ENCODE measurements at regions not wholly inside any gene's neighbourhood (a gene's known extent, or its start where the extent isn't known, plus 50 kb on each side); places are given as distances from the start of the nearest gene placed in this dataset.

DNA sequence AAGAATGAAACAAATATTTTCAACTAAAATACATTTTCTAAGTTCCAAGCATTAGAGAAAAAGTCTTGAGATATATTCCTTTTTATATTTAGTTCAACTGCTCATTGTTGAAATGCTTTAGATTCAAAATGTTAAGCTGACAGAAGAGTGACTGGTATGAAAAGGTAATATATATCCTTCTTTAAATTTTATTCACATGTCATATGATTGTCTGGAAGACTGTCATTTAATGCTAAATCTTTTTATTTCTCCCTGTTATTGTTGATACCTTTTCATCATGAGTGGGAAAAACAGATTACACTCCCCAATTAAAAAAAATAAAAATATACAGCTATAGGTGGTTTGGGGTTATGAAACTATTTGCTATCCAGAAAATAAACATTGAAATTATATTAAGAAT lies 965.4 kb downstream of the JRKL start:
- Mint-ChIP-seq H3K4me3 (no peak overlapping the region), H3K27me3 (ENCODE audit: low read depth) (no peaks in the 10 kb centered on the region), H3K27ac (no peak overlapping the region), H3K9me3 (no peaks in the 10 kb centered on the region; a peak in 1 of 5 replicates), H3K4me1 (peaks cover 13 to 20% of the 10 kb centered on the region in 2 experiments), H3K36me3 (ENCODE audit: insufficient read depth in 1 of 3, low read depth in 3 of 3) (no peaks in the 10 kb centered on the region)
- no peak overlapping the region for H2BK120ac ChIP-seq (ENCODE audit: low read depth, low read length, poor library complexity, severe bottlenecking)
- no peaks in the 10 kb centered on the region for H3K79me1 ChIP-seq (ENCODE audit: insufficient read depth, low read depth, low read length, poor library complexity, severe bottlenecking)
- no peaks in the 10 kb centered on the region for H3K23me2 ChIP-seq (ENCODE audit: insufficient read length, low read depth, low read length, poor library complexity, severe bottlenecking)
- DNase-seq = no peak
- H3K9ac ChIP-seq (ENCODE audit: extremely low read depth, insufficient read length, low read length) = no peak overlapping the region
- no peak overlapping the region for H4K5ac ChIP-seq (ENCODE audit: insufficient read length, low read depth, low read length)
- no peak overlapping the region for H3K4me2 ChIP-seq (ENCODE audit: insufficient read depth, insufficient read length, low read length)
- no peak overlapping the region for H3K23ac ChIP-seq (ENCODE audit: insufficient read length, low read depth, low read length)
- no peaks in the 10 kb centered on the region for H3K4me1 ChIP-seq (ENCODE audit: insufficient read depth, low read length)
- H3K18ac ChIP-seq (ENCODE audit: insufficient read length, low read depth, low read length) = no peak overlapping the region
- H2BK5ac ChIP-seq (ENCODE audit: insufficient read length, low read length) = no peak overlapping the region
- H3K79me2 ChIP-seq (ENCODE audit: insufficient read depth, low read length) = no peaks in the 10 kb centered on the region
- H3K56ac ChIP-seq (ENCODE audit: insufficient read length, low read depth, low read length) = no peak overlapping the region
- H3K14ac ChIP-seq (ENCODE audit: insufficient read depth, low read length) = no peak overlapping the region
- no peak overlapping the region for H2AFZ ChIP-seq (ENCODE audit: low read length)
- no peak overlapping the region for H2BK15ac ChIP-seq (ENCODE audit: low read depth, low read length)
- H2BK12ac ChIP-seq (ENCODE audit: insufficient read length, low read depth, low read length) = no peak overlapping the region
- H3K27ac ChIP-seq (ENCODE audit: insufficient read length, low read depth, low read length) = no peak overlapping the region
- no peaks in the 10 kb centered on the region for H4K20me1 ChIP-seq (ENCODE audit: control insufficient read depth, insufficient read depth, insufficient read length)
- TF ChIP-seq, protein P1, sequence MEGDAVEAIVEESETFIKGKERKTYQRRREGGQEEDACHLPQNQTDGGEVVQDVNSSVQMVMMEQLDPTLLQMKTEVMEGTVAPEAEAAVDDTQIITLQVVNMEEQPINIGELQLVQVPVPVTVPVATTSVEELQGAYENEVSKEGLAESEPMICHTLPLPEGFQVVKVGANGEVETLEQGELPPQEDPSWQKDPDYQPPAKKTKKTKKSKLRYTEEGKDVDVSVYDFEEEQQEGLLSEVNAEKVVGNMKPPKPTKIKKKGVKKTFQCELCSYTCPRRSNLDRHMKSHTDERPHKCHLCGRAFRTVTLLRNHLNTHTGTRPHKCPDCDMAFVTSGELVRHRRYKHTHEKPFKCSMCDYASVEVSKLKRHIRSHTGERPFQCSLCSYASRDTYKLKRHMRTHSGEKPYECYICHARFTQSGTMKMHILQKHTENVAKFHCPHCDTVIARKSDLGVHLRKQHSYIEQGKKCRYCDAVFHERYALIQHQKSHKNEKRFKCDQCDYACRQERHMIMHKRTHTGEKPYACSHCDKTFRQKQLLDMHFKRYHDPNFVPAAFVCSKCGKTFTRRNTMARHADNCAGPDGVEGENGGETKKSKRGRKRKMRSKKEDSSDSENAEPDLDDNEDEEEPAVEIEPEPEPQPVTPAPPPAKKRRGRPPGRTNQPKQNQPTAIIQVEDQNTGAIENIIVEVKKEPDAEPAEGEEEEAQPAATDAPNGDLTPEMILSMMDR (conservative IDR thresholded peaks at IDR 0.05) = no peak
- H3K27me3 ChIP-seq (ENCODE audit: insufficient read depth, low read length) = no peaks in the 10 kb centered on the region
- no peaks in the 10 kb centered on the region for H3K9me3 ChIP-seq (ENCODE audit: control insufficient read depth, low read depth, low read length)
- no peak overlapping the region for H4K8ac ChIP-seq (replicated peaks; ENCODE audit: insufficient read length, low read depth, low read length)
- no peak overlapping the region for H3T11ph ChIP-seq (ENCODE audit: low read length)
- no peak overlapping the region for H4K91ac ChIP-seq (ENCODE audit: insufficient read length, low read depth, low read length)
- H3K4ac ChIP-seq (ENCODE audit: low read depth, low read length) = no peak overlapping the region
- no peak overlapping the region for H2AK5ac ChIP-seq (ENCODE audit: insufficient read length, low read length)
- H2BK20ac ChIP-seq (ENCODE audit: low read depth, low read length, poor library complexity, severe bottlenecking) = no peak overlapping the region
